Stomach (tissue), 4 donors: ENCODE measurements at regions not wholly inside any gene's neighbourhood (a gene's known extent, or its start where the extent isn't known, plus 50 kb on each side); places are given as distances from the start of the nearest gene placed in this dataset.

Experiments
- CTCF ChIP-seq, 7 experiments: fragments of 450-650 bp in 4 of 7; fragments of 200-600 bp in 3 of 7; sonication (generic) in 3 of 7; IDR thresholded peaks; one replicate each; pipeline ENCODE4 v1.5.1; 2016 to 2019; ENCODE audit warnings: antibody characterized with exemption in 7 of 7, control low read depth in 2 of 7, mild to moderate bottlenecking in 1 of 7
- EP300 ChIP-seq: sonication (generic); formaldehyde crosslinking; IDR thresholded peaks from one replicate; pipeline ENCODE4 v1.6.1; 2017; ENCODE audit warnings: antibody characterized with exemption
- POLR2A ChIP-seq, 4 donors: fragments of 450-650 bp; IDR thresholded peaks; one replicate each; pipeline ENCODE4 v1.6.1; 2016; ENCODE audit warnings: antibody characterized with exemption in 4 of 4, control low read depth in 2 of 4, mild to moderate bottlenecking in 1 of 4, moderate library complexity in 1 of 4

GRCh38 chr6:110034667-110035036 lies 56.5 kb downstream of the GPR6 start:
- TF ChIP-seq POLR2A (IDR thresholded peaks at IDR 0.05) (no peak), CTCF (IDR thresholded peaks at IDR 0.05) (no peak), EP300 (no peak)
